Nephron (organoid): ENCODE measurements at regions not wholly inside any gene's neighbourhood (a gene's known extent, or its start where the extent isn't known, plus 50 kb on each side); places are given as distances from the start of the nearest gene placed in this dataset.
"Not testable (repeated sequence)": the region's sequence is repeated elsewhere in the genome, so short reads cannot be mapped to it uniquely, and the experiment has no call there.

Experiments
- H3K27ac Mint-ChIP-seq, 3 experiments: 2 replicates each; pipeline ENCODE4 v1.8.0; 2020; ENCODE audit warnings: mixed read lengths in 3 of 3, mild to moderate bottlenecking in 2 of 3, moderate library complexity in 1 of 3
- H3K27me3 Mint-ChIP-seq: 2 replicates; pipeline ENCODE4 v1.8.0; 2021; ENCODE audit warnings: low read depth, mild to moderate bottlenecking, moderate library complexity, mixed read lengths
- H3K36me3 Mint-ChIP-seq: 2 replicates; pipeline ENCODE4 v1.8.0; 2020; ENCODE audit warnings: low read depth, mixed read lengths
- H3K4me1 Mint-ChIP-seq: 2 replicates; pipeline ENCODE4 v1.8.0; 2020; ENCODE audit warnings: mixed read lengths
- H3K4me3 Mint-ChIP-seq, 3 experiments: 2 replicates each; pipeline ENCODE4 v1.8.0; 2020; ENCODE audit warnings: mild to moderate bottlenecking in 3 of 3, mixed read lengths in 3 of 3, moderate library complexity in 2 of 3
- H3K9me3 Mint-ChIP-seq: 2 replicates; pipeline ENCODE4 v1.8.0; 2020; ENCODE audit warnings: mixed read lengths
- TF ChIP-seq, protein P1 (sequence below), 3 experiments: fragments of 200-600 bp; sonication (generic); IDR thresholded peaks; one replicate each; pipeline ENCODE4 v1.5.0; 2021; ENCODE audit warnings: antibody characterized with exemption in 3 of 3; ENCODE audit not compliant: unreplicated experiment in 3 of 3

DNA sequence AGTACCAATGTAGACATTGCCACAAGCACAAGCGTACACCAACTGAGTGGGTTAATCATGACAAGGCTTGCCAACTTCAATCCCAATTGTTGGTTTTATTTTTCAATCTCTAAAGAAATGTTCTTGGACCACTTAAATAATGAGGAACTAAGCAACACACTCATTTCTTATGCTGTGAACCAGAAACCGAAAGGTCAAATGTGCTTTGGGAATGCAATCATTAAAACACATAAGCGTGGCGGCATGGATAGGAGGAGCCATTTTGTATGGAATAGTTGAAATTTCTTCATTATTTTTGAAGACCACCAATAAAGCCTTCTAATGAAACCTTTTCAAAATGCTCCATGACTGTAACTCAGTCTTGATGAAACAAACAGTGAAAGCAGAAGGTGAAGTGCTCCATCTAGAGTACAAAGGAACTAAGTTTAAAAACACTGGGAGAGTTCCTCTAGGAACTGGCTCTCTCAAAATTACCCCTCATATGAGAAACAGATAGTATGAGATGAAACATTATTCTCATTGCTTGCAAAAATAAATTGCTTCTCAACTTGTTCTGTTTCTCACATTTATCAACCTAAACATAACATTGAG lies 113.2 kb upstream of the CHST9 start:
- TF ChIP-seq, protein P1, sequence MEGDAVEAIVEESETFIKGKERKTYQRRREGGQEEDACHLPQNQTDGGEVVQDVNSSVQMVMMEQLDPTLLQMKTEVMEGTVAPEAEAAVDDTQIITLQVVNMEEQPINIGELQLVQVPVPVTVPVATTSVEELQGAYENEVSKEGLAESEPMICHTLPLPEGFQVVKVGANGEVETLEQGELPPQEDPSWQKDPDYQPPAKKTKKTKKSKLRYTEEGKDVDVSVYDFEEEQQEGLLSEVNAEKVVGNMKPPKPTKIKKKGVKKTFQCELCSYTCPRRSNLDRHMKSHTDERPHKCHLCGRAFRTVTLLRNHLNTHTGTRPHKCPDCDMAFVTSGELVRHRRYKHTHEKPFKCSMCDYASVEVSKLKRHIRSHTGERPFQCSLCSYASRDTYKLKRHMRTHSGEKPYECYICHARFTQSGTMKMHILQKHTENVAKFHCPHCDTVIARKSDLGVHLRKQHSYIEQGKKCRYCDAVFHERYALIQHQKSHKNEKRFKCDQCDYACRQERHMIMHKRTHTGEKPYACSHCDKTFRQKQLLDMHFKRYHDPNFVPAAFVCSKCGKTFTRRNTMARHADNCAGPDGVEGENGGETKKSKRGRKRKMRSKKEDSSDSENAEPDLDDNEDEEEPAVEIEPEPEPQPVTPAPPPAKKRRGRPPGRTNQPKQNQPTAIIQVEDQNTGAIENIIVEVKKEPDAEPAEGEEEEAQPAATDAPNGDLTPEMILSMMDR (IDR thresholded peaks at IDR 0.05; ENCODE audit: unreplicated experiment in 3 of 3) = peak; percentile 40 to 62 (median 50)
- Mint-ChIP-seq H3K4me3 (no peak overlapping the region), H3K36me3 (no peaks in the 10 kb centered on the region), H3K27ac (peak overlapping the region in 1 of 3 experiments; percentile 41), H3K4me1 (peaks cover 5% of the 10 kb centered on the region), H3K9me3 (peaks cover 8% of the 10 kb centered on the region), H3K27me3 (no peaks in the 10 kb centered on the region)

DNA sequence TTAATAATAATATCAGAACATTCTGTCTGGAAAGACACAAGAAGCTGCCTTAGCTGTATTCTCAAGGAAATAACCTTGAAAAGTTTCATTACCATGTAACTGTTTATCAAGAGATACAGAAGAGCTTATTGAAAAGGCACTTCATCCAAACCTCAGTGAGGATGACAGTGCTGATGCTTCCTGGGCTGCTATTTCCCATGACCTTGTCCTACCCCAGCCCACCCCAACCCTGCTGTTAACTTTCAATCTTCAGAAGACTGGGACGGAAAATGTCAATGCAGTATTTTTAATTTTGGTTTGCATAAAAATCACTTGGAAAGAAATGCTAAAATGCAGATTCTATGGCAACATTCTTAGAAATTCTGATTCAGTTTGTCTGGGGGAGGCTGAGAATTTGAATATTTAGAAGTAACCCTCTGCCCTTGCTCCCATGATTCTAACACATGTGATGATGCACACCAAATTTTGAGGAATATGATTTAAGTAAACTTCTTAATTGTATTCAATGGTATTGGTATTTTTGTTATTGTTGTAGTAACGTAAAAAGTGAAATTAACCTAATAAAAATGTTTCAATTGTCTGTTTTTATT lies 101.0 kb upstream of the CHST9 start:
- not testable (repeated sequence) for H3K27me3 Mint-ChIP-seq, H3K36me3 Mint-ChIP-seq, H3K4me1 Mint-ChIP-seq, H3K9me3 Mint-ChIP-seq, H3K27ac Mint-ChIP-seq, H3K4me3 Mint-ChIP-seq

DNA sequence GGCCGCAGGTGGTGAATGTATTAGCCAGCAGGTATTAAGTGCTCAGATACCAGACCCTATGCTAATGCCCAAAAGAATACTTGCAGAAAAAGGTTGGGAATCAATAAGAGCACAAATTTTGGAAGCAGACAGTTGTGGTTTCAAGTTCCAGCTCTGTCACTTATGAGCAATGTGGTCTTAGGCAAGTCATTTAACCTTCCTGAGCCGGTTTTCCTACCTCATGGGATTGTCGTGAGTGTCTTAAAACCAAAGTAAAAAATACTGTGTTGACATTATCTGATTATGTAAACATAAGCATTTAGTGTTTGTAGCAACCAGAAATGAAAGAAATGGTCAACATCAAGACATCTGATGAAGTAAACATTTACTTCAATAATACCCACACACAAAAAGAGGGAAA lies 93.0 kb upstream of the CHST9 start:
- H3K4me3 Mint-ChIP-seq = no peak overlapping the region
- TF ChIP-seq, protein P1 (IDR thresholded peaks at IDR 0.05; ENCODE audit: unreplicated experiment in 3 of 3) = no peak
- H3K9me3 Mint-ChIP-seq = peaks cover 6% of the 10 kb centered on the region
- H3K36me3 Mint-ChIP-seq = no peaks in the 10 kb centered on the region
- no peaks in the 10 kb centered on the region for H3K4me1 Mint-ChIP-seq
- no peak overlapping the region for H3K27ac Mint-ChIP-seq
- H3K27me3 Mint-ChIP-seq = no peaks in the 10 kb centered on the region

DNA sequence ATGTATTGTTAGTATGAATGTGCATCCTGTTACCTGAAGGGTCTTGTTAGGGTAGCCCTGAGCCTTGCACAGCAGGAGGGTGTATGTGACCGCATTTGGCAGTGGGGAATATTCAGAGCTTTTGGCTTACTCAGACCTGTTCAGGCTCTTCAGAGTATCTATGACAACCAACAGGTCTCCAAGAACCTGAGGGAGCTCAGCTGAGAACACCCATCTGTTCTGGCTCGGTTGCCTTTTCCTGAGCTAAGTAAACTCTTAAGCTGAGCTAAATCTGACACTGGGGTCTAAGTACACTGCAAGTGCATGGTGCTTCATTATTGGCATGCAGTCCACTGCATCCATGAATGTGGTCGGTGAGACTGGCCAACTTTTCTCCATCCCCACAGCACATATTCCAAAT lies 92.4 kb upstream of the CHST9 start:
- Mint-ChIP-seq H3K27me3 (no peaks in the 10 kb centered on the region), H3K36me3 (no peaks in the 10 kb centered on the region), H3K4me1 (no peaks in the 10 kb centered on the region), H3K27ac (no peak overlapping the region), H3K4me3 (no peak overlapping the region), H3K9me3 (peaks cover 6% of the 10 kb centered on the region)
- TF ChIP-seq, protein P1 (IDR thresholded peaks at IDR 0.05; ENCODE audit: unreplicated experiment in 3 of 3) = no peak

DNA sequence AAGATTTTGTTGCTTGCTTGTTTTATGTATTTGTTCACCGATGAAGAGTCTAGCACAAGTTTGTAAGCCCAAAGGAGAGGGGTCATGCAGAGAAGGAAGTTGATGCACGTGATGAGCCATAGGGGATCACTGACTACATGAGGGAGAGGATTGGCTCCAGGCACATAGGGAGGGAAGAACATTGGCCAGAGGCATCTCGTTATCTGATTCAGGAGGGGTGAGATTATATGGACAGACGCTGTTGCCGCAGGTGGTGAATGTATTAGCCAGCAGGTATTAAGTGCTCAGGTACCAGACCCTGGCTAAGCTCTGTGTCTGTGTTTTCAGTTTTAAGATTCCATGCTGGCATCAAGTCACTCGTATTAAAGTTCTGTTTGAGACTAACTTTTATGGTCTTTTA lies 91.8 kb upstream of the CHST9 start:
- Mint-ChIP-seq H3K27me3 (no peaks in the 10 kb centered on the region), H3K27ac (no peak overlapping the region), H3K36me3 (no peaks in the 10 kb centered on the region), H3K9me3 (peaks cover 6% of the 10 kb centered on the region), H3K4me3 (no peak overlapping the region), H3K4me1 (no peaks in the 10 kb centered on the region)
- TF ChIP-seq, protein P1 (IDR thresholded peaks at IDR 0.05; ENCODE audit: unreplicated experiment in 3 of 3) = no peak

DNA sequence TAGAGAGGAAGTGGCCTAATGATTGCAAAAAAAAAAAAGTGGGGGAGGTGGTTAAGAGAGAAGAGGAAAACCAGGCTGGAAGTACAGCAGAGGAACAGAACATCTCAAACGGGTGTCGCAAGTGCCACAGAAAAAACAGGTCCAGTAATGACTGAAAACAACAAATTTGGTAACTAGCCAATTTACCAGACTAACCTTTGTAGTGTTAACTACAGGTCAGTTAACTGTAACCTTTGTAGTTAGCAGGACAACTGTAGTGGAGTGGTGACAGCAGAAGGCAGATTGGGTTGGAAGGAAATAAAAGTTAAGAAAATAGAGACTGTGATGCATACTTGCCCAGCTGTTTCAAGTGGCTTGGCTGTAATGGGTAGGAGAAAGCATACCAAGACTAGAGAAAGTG lies 91.4 kb upstream of the CHST9 start:
- TF ChIP-seq, protein P1 (IDR thresholded peaks at IDR 0.05; ENCODE audit: unreplicated experiment in 3 of 3) = no peak
- Mint-ChIP-seq H3K9me3 (peaks cover 6% of the 10 kb centered on the region), H3K27me3 (no peaks in the 10 kb centered on the region), H3K4me3 (no peak overlapping the region), H3K36me3 (no peaks in the 10 kb centered on the region), H3K4me1 (no peaks in the 10 kb centered on the region), H3K27ac (no peak overlapping the region)
